NT2/D1 (cell line): ENCODE measurements at regions not wholly inside any gene's neighbourhood (a gene's known extent, or its start where the extent isn't known, plus 50 kb on each side); places are given as distances from the start of the nearest gene placed in this dataset.
"Not testable (repeated sequence)": the region's sequence is repeated elsewhere in the genome, so short reads cannot be mapped to it uniquely, and the experiment has no call there.

Experiments
- DNase-seq: peaks from one replicate; pipeline ENCODE4 v3.0.0-alpha.2; 2011; ENCODE audit warnings: low read depth, low spot score
- H3K27me3 ChIP-seq: 2 replicates; pipeline ENCODE4 v1.6.0; 2011; ENCODE audit warnings: mild to moderate bottlenecking; ENCODE audit not compliant: insufficient read length, insufficient read depth
- H3K36me3 ChIP-seq: 2 replicates; pipeline ENCODE4 v1.6.1; 2011; ENCODE audit warnings: mild to moderate bottlenecking, low read length, mixed read lengths; ENCODE audit not compliant: insufficient read depth, insufficient read length
- H3K4me1 ChIP-seq: 2 replicates; pipeline ENCODE4 v1.5.1; 2011; ENCODE audit not compliant: insufficient read depth, insufficient read length
- H3K4me3 ChIP-seq: 2 replicates; pipeline ENCODE4 v1.5.1; 2011; ENCODE audit warnings: low read depth; ENCODE audit not compliant: insufficient read length
- H3K9ac ChIP-seq: 2 replicates; pipeline ENCODE4 v1.6.0; 2011; ENCODE audit warnings: low read depth; ENCODE audit not compliant: insufficient read length
- H3K9me3 ChIP-seq: 2 replicates; pipeline ENCODE4 v1.5.1; 2011; ENCODE audit warnings: mild to moderate bottlenecking, low read length; ENCODE audit not compliant: insufficient read depth
- SUZ12 ChIP-seq: IDR thresholded peaks from 2 replicates; pipeline ENCODE4 v1.6.1; 2011; ENCODE audit not compliant: insufficient read length, insufficient read depth; ENCODE audit errors: extremely low read depth
- YY1 ChIP-seq: IDR thresholded peaks from 2 replicates; pipeline ENCODE4 v1.6.1; 2011; ENCODE audit not compliant: insufficient read length, insufficient read depth
- ZNF274 ChIP-seq: IDR thresholded peaks from 2 replicates; pipeline ENCODE4 v1.6.1; 2011; ENCODE audit warnings: mild to moderate bottlenecking, low read depth, low read length

GRCh38 chr22:49344161-49344560 lies 483.5 kb downstream of the BRD1 start:
- Histone ChIP-seq H3K4me1 (peaks cover 2% of the 10 kb centered on the region), H3K9me3 (no peaks in the 10 kb centered on the region), H3K4me3 (no peak overlapping the region), H3K27me3 (no peaks in the 10 kb centered on the region), H3K36me3 (no peaks in the 10 kb centered on the region), H3K9ac (no peak overlapping the region)
- no peak for TF ChIP-seq ZNF274
- no peak for TF ChIP-seq SUZ12
- no peak for TF ChIP-seq YY1
- no peak for DNase-seq

- Histone ChIP-seq H3K36me3 (no peaks in the 10 kb centered on the region), H3K9ac (no peak overlapping the region), H3K9me3 (no peaks in the 10 kb centered on the region), H3K4me3 (no peak overlapping the region), H3K4me1 (no peaks in the 10 kb centered on the region), H3K27me3 (no peaks in the 10 kb centered on the region)
- TF ChIP-seq YY1 (no peak), ZNF274 (no peak), SUZ12 (no peak)
- no peak for DNase-seq
These were observed 487.3 kb downstream of the BRD1 start for GRCh38 chr22:49340406-49340805.

GRCh38 chr22:49336483-49336882 lies 491.2 kb downstream of the BRD1 start:
- not testable (repeated sequence) for DNase-seq, H3K4me1 ChIP-seq, H3K27me3 ChIP-seq, H3K9me3 ChIP-seq, H3K36me3 ChIP-seq, H3K9ac ChIP-seq, H3K4me3 ChIP-seq

- Histone ChIP-seq H3K9me3 (no peaks in the 10 kb centered on the region), H3K36me3 (no peaks in the 10 kb centered on the region), H3K4me1 (peaks cover 2% of the 10 kb centered on the region), H3K4me3 (no peak overlapping the region), H3K9ac (no peak overlapping the region), H3K27me3 (no peaks in the 10 kb centered on the region)
- no peak for DNase-seq
- no peak for TF ChIP-seq YY1
- TF ChIP-seq ZNF274 = no peak
- TF ChIP-seq SUZ12 = no peak
These were observed 492.7 kb downstream of the BRD1 start for GRCh38 chr22:49334976-49335375.

- DNase-seq = peak; percentile 5
- H3K9ac ChIP-seq = no peak overlapping the region
- H3K27me3 ChIP-seq = no peaks in the 10 kb centered on the region
- no peaks in the 10 kb centered on the region for H3K36me3 ChIP-seq
- peaks cover 2% of the 10 kb centered on the region for H3K4me1 ChIP-seq
- H3K9me3 ChIP-seq = no peaks in the 10 kb centered on the region
- H3K4me3 ChIP-seq = no peak overlapping the region
- TF ChIP-seq SUZ12 = no peak
- no peak for TF ChIP-seq ZNF274
- no peak for TF ChIP-seq YY1
These were observed 493.3 kb downstream of the BRD1 start for GRCh38 chr22:49334449-49334789.

- no peaks in the 10 kb centered on the region for H3K27me3 ChIP-seq
- no peak overlapping the region for H3K4me3 ChIP-seq
- no peak for TF ChIP-seq SUZ12
- TF ChIP-seq ZNF274 = no peak
- TF ChIP-seq YY1 = no peak
- peaks cover 2% of the 10 kb centered on the region for H3K4me1 ChIP-seq
- no peaks in the 10 kb centered on the region for H3K9me3 ChIP-seq
- no peak for DNase-seq
- no peaks in the 10 kb centered on the region for H3K36me3 ChIP-seq
- H3K9ac ChIP-seq = no peak overlapping the region
These were observed 494.5 kb downstream of the BRD1 start for GRCh38 chr22:49333206-49333605.

- H3K9me3 ChIP-seq = no peaks in the 10 kb centered on the region
- DNase-seq = no peak
- H3K9ac ChIP-seq = no peak overlapping the region
- H3K4me3 ChIP-seq = no peak overlapping the region
- H3K27me3 ChIP-seq = no peaks in the 10 kb centered on the region
- TF ChIP-seq YY1 = no peak
- no peak for TF ChIP-seq SUZ12
- no peak for TF ChIP-seq ZNF274
- peaks cover 2% of the 10 kb centered on the region for H3K4me1 ChIP-seq
- H3K36me3 ChIP-seq = no peaks in the 10 kb centered on the region
These were observed 495.0 kb downstream of the BRD1 start for GRCh38 chr22:49332691-49333090.

GRCh38 chr22:49331878-49332277 lies 495.8 kb downstream of the BRD1 start:
- H3K4me1 ChIP-seq = peaks cover 2% of the 10 kb centered on the region
- TF ChIP-seq SUZ12 = no peak
- no peak for TF ChIP-seq YY1
- no peak for TF ChIP-seq ZNF274
- no peaks in the 10 kb centered on the region for H3K36me3 ChIP-seq
- no peaks in the 10 kb centered on the region for H3K27me3 ChIP-seq
- no peak for DNase-seq
- no peak overlapping the region for H3K9ac ChIP-seq
- no peak overlapping the region for H3K4me3 ChIP-seq
- no peaks in the 10 kb centered on the region for H3K9me3 ChIP-seq
